Ishikawa (cell line): ENCODE measurements at regions not wholly inside any gene's neighbourhood (a gene's known extent, or its start where the extent isn't known, plus 50 kb on each side); places are given as distances from the start of the nearest gene placed in this dataset.

ENCODE experiments used
- CREB1 ChIP-seq: IDR thresholded peaks from 2 replicates; pipeline ENCODE4 v1.6.1; 2012; ENCODE audit warnings: low read depth
- MAX ChIP-seq: IDR thresholded peaks from 2 replicates; pipeline ENCODE4 v1.6.1; 2012
- TAF1 ChIP-seq: IDR thresholded peaks from 2 replicates; pipeline ENCODE4 v1.6.1; 2012; ENCODE audit warnings: low read depth, mild to moderate bottlenecking
- TCF12 ChIP-seq: IDR thresholded peaks from 2 replicates; pipeline ENCODE4 v1.6.1; 2012; ENCODE audit warnings: low read depth
- TEAD4 ChIP-seq: IDR thresholded peaks from 2 replicates; pipeline ENCODE4 v1.6.1; 2012
- YY1 ChIP-seq: IDR thresholded peaks from 2 replicates; pipeline ENCODE4 v1.6.1; 2012; ENCODE audit warnings: low read depth

- TF ChIP-seq TAF1 (no peak), TEAD4 (no peak), YY1 (no peak), MAX (no peak), TCF12 (no peak), CREB1 (no peak)
These were observed 70.9 kb downstream of the CGGBP1 start for GRCh38 chr3:87987952-87988351.
